WTC11 (cell line): ENCODE measurements at regions not wholly inside any gene's neighbourhood (a gene's known extent, or its start where the extent isn't known, plus 50 kb on each side); places are given as distances from the start of the nearest gene placed in this dataset.

Source experiments
- CREM ChIP-seq: sonication (generic); formaldehyde crosslinking; IDR thresholded peaks from 2 replicates; pipeline ENCODE4 v1.8.1; 2022; ENCODE audit warnings: mild to moderate bottlenecking, missing genetic modification reagents, moderate library complexity
- CTCF ChIP-seq: fragments of 200-600 bp; IDR thresholded peaks from 2 replicates; pipeline ENCODE4 v1.8.0; 2022; ENCODE audit warnings: antibody characterized with exemption
- ELF4 ChIP-seq: sonication (generic); formaldehyde crosslinking; IDR thresholded peaks from 2 replicates; pipeline ENCODE4 v1.8.1; 2022; ENCODE audit warnings: low read depth, mild to moderate bottlenecking, moderate library complexity, missing genetic modification reagents
- ETV6 ChIP-seq: sonication (generic); formaldehyde crosslinking; IDR thresholded peaks from 2 replicates; pipeline ENCODE4 v1.8.1; 2022; ENCODE audit warnings: mild to moderate bottlenecking, missing genetic modification reagents
- GRHL2 ChIP-seq: fragments of 250-450 bp; sonication (Bioruptor Pico); IDR thresholded peaks from 2 replicates; pipeline ENCODE4 v1.8.0; 2022; ENCODE audit warnings: mild to moderate bottlenecking, moderate library complexity; ENCODE audit not compliant: insufficient replicate concordance, severe bottlenecking
- MAX ChIP-seq: sonication (generic); formaldehyde crosslinking; IDR thresholded peaks from 2 replicates; pipeline ENCODE4 v1.8.0; 2022; ENCODE audit warnings: mild to moderate bottlenecking, missing genetic modification reagents
- NR3C1 ChIP-seq: sonication (generic); formaldehyde crosslinking; conservative IDR thresholded peaks from 2 replicates; pipeline ENCODE4 v1.8.1; 2023; ENCODE audit warnings: low read depth, mild to moderate bottlenecking, missing genetic modification reagents
- RELA ChIP-seq: sonication (generic); formaldehyde crosslinking; IDR thresholded peaks from 2 replicates; pipeline ENCODE4 v1.8.1; 2022; ENCODE audit warnings: missing genetic modification reagents, mild to moderate bottlenecking, borderline replicate concordance
- SOX15 ChIP-seq: fragments of 250-450 bp; sonication (Bioruptor Pico); IDR thresholded peaks from 2 replicates; pipeline ENCODE4 v1.9.0; 2021; ENCODE audit warnings: mild to moderate bottlenecking
- SP1 ChIP-seq: sonication (generic); formaldehyde crosslinking; conservative IDR thresholded peaks from 2 replicates; pipeline ENCODE4 v1.8.1; 2022; ENCODE audit warnings: missing genetic modification reagents
- TEAD1 ChIP-seq: sonication (generic); formaldehyde crosslinking; IDR thresholded peaks from 2 replicates; pipeline ENCODE4 v1.8.0; 2022; ENCODE audit warnings: mild to moderate bottlenecking, missing genetic modification reagents
- ZBTB43 ChIP-seq: sonication (generic); formaldehyde crosslinking; IDR thresholded peaks from 2 replicates; pipeline ENCODE4 v1.8.1; 2023; ENCODE audit warnings: mild to moderate bottlenecking, missing genetic modification reagents
- ZNF416 ChIP-seq: fragments of 250-450 bp; sonication (Bioruptor Pico); IDR thresholded peaks from 2 replicates; pipeline ENCODE4 v1.9.0; 2021; ENCODE audit warnings: mild to moderate bottlenecking, inconsistent platforms
- TF ChIP-seq, protein P1 (sequence below): sonication (generic); formaldehyde crosslinking; conservative IDR thresholded peaks from 2 replicates; pipeline ENCODE4 v1.8.1; 2022; ENCODE audit warnings: mild to moderate bottlenecking, missing genetic modification reagents

GRCh38 chr4:152029631-152030030, 268.8 kb upstream of the GATB start:
- TF ChIP-seq MAX (no peak), CTCF (no peak), TEAD1 (CRISPR knock-in tag) (no peak), SP1 (CRISPR knock-in tag) (no peak), SOX15 (CRISPR knock-in tag) (no peak), NR3C1 (CRISPR knock-in tag) (no peak), GRHL2 (CRISPR knock-in tag) (no peak), CREM (CRISPR knock-in tag) (no peak), ZBTB43 (CRISPR knock-in tag) (no peak), ZNF416 (CRISPR knock-in tag) (no peak), RELA (CRISPR knock-in tag) (no peak), ELF4 (CRISPR knock-in tag) (no peak), ETV6 (no peak)
- TF ChIP-seq, protein P1, sequence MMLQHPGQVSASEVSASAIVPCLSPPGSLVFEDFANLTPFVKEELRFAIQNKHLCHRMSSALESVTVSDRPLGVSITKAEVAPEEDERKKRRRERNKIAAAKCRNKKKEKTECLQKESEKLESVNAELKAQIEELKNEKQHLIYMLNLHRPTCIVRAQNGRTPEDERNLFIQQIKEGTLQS = no peak
